ENCODE measurements at regions not wholly inside any gene's neighbourhood (a gene's known extent, or its start where the extent isn't known, plus 50 kb on each side); places are given as distances from the start of the nearest gene placed in this dataset.

- no peak for TF ChIP-seq EZH2 (IDR thresholded peaks at IDR 0.05; ENCODE audit: borderline replicate concordance, insufficient read depth, low read depth, low read length, poor library complexity, severe bottlenecking)
- TF ChIP-seq CTCF (IDR thresholded peaks at IDR 0.05) = no peak
Measured at GRCh38 chr5:1686016-1686802, 113.4 kb downstream of the MRPL36 start.
